NCI-H446 (cell line): ENCODE measurements at regions not wholly inside any gene's neighbourhood (a gene's known extent, or its start where the extent isn't known, plus 50 kb on each side); places are given as distances from the start of the nearest gene placed in this dataset.

Experiments used
- DNase-seq, 2 experiments: peaks; one replicate each; lab custom pipeline; 2025; lab: John Stamatoyannopoulos, UW

DNA sequence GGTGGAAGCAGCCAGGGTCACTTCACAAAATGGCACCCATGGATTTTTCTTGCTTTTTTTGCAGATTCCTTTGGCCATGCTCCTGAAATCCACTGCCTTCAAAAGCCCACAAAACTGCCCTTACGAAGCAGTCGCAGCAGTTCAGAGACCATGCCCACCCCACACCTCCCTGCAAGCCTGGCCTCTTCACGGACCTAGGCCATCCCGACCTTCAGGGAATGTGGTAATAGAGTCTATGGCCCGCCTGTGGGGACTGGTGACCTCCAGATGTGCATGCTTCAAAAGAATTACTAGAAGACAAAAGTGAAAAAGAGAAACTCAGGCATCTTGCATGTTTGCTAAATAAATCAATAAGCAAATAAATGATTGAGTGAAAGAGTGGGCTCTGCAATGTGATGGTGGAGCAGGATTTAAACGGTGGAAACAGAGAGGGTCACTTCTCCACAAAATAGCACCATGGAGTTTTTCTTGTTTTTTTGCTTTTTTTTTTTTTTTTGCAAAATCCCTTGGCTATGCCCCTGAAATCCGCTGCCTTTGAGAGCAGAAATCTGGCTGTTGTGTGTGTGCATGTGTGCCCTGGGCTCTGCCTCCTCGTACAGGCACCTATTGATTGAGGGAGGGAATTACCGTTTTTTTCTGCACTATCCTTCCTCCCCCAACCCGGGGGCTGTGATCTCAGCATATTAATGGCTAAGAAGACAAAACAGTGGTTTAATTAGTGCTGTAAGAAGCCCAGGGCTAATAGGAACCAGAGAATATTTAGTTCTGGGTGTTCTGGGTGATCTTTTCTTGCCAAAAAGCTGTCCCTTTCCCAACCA is 107.4 kb downstream of the PXDC1 start:
- no peak for DNase-seq

DNA sequence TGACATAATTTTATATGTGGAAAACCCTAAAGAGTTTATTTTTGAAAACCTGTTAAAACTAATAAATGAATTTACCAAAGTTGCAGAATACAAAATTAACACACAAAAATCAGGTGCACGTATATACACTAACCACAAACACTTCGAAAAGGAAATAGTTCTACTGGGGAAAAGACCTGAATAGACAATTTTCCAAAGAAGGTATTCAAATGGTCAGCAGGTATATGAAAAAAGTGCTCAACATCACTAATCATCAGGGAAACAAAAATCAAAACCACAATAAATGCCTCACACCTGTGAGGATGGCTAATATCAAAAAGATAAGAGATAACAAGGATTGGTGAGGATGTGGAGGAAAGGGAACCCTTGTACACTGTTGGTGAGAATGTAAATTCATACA is 110.6 kb downstream of the PXDC1 start:
- no peak for DNase-seq

DNA sequence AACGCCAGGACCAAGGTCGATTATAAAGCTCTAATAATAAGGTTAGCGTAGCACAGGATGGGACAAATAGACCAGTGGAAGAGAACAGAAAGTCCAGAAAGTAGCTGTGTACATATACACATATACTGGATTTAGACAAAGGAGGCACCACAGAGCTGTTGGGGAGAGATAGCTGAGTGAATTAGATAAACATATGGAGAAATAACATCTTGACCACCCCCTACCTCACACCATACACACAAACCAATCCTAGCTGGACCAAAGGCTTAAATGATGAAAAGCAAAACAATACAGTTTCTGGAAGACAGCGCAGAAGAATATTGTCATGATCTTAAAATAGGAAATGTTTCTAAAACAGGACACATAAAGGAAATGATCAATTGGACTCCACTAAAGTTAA is 112.9 kb downstream of the PXDC1 start:
- DNase-seq, result no peak

DNA sequence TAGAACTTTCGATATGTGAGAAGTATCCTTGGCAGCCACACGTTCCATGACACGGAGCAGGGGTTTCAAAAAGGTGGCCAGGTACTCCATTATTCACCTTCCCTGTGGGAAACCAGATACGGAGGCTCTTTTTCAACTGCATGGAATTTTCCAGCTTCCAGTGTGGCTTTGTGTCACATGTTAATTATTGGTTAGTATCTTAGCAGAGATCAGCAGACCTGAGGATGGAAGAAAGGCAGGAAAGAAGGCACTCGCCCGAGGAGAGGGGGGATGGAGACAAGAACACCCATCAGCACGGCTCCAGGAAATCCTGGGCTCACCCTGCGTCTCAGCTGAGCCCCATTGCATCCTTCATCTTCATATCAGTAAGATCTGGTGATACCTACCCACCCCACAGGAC is 115.5 kb downstream of the PXDC1 start:
- no peak for DNase-seq

DNA sequence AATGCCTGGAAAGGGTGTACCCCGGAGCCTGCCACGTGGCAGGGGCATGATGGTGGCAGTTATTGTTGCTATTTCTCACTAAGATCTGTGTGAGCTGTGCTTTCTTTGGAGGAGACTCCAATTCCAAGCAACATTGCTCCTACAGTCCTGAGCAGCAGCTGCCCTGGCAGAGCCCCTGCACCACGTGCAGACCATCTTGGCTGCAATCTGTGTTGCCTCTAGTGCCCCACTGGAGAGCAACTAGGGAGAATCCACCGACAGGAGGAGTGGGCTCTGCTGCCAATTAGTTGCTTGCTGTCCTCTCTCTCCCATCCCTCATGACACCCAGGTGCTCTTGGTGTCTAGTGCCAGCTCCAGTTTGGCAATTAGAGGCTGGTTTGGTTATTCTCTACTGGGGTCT is 116.0 kb downstream of the PXDC1 start:
- no peak for DNase-seq

DNA sequence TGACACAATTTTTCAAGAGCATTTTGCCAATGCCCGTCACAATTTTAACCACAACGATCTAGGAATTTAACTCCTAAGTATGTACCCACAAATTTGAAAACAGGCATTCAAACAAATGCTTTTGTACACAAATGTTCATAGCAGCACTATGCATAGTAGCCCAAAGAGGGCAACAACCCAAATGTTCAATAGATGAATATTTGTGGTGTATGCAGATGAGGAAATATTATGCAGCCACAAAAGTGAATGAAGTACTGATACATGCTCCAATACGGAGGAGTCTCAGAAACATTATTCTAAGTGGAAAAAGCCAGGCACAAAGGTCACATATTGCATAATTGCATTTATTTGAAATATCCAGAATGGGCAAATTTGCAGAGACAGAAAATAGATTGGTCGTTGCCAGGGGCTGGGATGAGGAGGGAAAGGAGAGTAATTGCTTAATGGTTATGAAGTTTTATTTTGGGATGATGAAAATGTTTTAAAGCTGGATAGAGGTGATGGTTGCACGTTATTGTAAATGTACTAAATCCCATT is 117.2 kb downstream of the PXDC1 start:
- DNase-seq, result no peak

DNA sequence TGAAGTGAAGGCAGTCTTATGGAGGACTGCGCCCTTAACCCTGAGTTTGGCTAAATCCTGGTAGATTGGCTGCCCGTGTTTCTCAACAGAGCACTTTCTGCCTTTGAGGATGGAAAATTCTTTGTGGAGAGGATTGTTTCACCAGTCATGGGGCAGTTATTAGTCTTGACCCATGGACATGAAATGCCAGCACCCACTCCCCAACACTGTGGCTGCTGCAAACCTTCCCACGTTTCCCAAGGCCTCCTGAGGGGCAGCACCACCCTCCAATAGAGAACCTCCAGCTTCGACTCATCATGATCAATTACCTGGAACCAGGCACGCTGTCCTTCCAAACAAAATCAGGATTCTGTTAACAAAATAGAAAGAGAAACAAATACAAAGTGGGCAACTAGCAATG is 117.8 kb downstream of the PXDC1 start:
- no peak for DNase-seq

DNA sequence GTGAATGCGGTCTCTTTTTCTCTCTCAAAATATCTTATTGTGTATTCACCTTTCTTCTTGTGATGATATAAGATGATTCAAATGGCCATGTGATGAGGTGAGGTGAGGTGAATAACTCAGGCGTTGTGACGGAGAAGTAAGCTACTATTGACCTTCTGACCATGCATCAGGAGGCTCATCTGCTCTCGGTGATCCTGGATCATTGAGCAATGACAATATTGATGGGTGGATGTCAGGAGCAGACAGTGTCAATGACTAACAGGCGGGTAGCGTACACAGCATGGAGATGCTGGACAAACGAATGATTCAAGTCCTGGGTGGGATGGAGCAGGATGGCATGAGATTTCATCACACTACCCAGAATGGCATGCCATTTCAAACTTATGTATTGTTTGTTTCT is 119.6 kb downstream of the PXDC1 start:
- DNase-seq, result no peak

DNA sequence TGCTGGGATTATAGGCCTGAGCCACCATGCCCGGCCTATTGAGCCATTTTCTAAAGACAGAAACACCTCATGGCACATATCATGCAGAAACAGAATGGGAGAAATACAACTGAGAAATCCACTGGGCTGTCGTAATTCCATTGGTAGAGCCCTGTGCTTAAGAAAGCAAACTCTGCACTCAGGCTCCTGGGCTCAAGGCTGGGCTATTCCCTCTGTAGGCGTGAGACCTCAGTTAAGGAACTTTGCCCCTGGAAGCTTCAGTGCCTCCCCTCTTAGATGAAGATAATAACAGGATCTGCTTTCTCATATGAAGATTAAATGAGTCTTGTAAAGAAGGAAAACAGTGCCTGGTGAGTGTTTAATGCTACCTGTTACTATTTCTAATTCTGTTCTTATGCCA is 120.3 kb downstream of the PXDC1 start:
- DNase-seq, result no peak

DNA sequence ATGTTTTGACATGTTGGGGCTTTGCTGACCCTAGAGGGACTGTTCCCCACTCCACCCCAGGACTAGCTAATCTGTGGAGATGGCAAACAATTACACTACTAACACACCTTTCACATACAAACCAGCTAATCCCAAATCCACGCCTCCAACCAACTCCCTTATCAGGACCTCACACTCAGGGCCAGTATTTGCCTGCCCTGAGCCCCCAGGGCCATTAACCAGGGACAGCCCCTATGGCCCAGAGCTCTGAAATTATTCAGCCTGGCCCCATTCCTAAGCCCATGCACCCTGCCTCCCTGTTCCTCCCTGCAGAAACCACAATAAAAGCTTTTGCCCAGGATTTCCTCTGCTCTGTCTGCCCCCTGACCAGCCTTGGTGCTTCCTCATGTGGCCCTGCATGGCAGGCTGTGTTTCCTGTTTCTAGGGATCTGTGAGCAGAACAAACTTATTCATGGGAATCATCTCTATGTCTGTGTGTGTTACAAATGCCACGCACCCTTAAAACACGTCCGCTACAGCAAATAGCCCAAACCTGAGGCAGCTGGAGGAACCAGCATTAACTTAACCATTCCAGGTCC is 121.2 kb downstream of the PXDC1 start:
- no peak for DNase-seq

DNA sequence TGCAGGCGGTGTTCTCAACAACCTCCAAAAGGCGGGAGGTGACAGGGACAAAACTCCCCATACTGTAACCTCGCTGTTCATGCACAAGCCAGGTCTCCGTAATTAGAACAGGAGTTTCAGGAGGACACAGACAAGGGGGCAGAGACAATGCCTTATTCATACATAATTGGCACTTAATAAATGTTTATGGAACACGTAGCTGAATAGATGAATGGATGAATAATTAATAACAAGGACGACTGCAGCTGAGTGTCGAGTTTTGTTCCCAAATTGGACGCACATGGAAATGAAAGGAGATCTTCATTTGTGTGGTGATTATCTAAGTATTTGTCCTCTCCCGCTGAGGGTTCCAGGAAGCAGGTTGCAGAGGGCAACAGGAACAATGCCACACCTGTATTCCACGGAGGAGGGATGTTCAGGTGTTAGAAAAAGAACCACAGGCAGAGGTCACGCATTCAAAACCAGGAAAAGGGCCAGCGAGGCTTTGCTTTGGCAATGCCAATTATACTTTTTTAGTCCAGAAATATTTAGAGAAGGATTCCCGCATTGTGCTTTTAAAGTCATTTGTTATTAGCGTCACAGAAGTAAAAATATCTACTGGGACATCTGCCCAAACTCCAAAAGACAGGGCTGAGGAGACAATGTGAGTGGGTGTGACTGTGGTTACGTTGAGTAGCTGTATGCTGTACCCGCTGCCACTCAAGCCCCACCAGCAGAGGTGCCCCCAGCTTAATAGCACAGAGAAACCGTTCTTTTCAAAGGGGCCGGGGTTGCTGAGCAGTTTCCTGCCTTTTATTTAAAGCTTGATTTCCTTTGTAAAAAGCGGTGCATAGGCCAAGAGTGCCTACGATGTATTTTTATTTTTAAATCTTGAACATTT is 123.3 kb downstream of the PXDC1 start:
- no peak for DNase-seq

DNA sequence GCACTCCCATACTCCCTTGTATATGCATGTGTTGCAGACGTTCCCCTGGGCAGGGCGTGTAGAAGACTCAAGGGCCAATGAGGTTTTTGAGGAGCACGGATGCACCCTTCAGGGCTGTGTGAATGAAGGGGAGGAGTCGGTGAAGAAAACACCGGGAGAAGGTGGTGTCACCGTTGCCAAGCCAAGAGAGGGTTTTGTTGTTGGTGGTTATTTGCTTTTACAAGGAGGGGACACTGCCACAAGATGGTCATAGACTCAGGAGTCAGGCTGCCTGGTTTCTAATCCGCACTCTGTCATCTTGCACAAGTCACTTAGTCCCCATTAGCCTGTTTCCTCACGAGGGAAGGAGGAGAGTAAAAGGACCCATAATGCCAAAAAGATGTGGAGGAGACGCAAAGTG is 124.0 kb downstream of the PXDC1 start:
- no peak for DNase-seq

DNA sequence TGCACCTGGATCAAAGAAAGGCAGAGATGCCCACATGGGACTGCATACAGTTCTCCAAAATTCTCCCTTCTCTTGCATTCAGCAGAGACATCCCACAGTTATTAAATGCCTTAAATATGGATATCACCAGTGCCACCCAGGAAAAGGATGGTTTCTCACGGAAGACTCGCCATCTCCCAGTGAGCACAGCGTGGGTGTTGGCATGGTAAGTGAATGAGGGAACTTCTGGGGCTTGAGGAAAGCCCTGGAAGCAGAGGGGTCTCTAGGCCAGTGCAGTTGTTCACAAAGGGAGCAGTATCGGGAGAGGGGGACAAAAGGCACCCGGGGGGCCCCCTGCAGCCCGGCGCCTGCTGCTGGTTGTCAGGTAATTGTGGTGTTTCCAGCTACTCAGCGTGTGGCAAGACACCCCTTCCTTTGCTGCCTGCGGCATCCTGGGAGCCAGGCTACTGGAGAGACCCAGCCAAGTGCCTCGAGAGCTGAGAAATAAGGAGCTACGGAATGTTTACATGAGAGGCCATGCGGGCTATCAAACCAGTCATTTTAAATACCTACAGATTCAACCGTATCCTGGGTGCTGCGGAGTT is 125.4 kb downstream of the PXDC1 start:
- DNase-seq, result no peak

DNA sequence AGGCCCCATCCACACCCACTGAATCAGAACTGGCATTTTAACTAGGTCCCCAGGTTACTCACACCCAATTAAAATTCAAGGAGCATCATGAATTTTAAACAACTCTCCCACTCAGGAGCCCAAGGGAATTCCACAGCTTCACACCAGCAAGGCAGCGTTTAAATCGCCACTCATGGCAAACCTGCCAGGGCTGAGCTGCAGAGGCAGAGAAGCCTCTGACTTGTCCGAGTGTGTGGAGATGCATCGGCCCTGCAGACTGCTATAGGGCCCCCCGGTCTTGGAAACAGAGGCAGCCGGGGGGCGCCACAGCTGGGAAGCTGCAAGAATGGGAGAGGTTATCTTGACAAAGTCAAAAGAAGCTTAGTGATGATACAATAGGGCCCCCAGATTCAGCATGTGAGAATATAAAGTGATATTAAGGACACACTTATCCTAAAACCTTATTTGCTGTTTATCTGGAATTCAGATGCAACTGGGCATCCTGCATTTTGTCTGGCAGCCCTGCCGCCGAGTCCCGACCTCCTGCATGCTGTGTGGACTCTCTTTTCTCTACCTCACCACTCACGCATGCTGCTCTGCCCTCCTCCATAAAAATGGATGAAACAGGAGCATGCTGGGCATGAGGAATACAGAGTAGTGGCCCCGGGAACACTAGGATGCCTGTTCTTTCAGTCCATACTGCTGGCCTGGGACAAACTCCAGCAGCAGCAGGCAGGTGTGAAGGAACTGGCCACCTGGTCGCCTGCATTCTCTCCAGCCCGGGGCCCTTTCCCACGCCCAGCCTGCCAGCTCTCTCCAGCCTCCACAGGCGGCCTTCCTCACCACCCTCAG is 126.1 kb downstream of the PXDC1 start:
- DNase-seq, result no peak

DNA sequence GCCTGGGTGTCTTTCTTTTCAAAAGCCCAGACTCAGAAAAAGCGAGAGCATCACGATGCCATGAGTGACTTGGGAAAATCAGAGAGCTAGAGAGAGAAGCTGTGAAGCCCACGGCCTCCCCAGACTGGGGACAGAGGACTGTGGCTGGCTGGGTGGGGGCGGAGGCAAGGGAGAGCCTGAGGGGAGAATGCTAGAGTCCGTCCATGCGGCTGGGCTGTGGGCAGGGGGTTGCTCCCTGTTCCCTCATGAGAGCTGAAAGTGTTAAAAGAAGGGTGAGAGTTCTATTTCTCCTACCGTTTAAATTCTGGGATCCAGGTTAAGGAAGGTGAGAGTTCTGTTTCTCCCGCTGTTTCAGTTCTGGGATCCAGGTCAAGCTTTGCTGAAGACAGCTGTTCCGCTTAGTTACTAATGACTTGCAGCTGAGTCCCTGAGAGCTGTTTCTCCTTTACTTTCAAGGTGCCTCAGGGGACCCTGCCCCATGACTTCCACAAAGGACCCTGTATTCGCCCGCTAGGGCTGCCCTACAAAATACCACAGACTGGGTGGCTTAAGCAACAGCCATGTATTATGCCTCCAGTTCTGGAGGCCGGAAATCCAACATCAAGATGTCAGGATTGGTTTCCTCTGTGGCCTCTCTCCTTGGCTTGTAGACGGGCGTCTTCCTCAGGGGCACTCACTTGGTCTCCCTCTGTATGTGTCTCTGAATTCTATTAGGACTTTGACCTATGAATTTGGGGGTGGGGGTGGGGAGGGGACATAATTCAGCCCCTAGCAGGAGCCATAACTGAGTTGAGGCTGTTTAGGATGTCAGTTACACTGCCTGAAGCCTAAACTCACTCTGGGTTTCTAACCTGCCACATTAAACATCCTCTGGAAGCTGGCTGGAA is 127.0 kb downstream of the PXDC1 start:
- DNase-seq, result no peak

DNA sequence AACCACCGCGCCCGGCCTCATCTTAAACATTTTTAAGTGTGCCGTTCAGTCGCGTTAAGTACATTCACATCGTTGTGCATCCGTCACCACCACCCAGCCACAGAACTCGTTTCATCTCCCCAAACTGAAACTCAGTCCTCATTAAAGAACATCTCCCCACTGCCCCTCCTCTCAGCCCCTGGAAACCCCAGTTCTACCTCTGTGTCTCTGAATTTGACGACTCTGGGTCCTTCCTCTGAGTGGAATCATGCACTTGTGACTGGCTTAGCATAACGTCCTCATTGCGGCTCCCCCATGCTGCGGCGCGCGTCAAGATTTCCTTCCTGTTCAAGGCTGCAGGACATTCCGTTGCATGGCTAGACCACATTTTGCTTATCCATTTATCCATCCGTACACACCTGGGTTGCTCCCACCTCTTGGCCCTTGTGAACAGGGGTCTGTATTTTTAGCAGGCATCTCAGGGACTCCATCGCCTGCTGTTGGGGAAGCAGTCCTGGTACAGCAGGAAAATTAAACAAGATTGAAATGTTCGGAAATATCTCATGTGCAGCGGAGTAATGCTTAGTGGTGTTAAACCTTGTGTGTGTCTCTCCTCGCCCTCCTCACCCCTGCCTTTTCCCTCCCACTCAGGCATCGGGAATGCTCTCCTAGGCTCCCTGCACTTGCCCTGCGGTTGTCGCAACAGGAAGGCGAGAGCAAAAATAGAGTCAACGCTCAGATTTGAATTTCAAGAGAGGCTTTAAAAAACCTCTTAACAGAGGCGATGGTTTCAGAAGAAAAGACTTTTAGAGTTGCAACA is 127.9 kb downstream of the PXDC1 start:
- DNase-seq, result no peak

DNA sequence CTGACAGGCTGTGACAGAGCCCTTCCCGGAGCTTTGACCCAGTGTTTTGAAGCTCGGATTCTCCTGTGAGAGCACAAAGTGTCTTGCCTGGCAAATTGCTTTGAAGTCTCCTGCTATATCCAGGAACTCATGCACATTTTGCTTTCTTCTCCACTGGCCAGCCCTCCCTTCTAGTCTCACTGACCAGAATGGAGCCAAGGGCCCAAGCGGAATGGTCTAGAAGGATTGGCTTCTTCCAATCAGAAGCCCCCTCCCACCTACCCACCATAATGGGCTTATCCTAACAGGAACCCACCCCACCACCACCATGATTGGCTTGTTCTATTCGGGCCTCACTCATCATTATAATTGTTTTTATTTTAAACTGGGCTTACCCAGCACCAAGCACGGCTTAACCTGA is 130.1 kb downstream of the PXDC1 start:
- DNase-seq, result no peak

DNA sequence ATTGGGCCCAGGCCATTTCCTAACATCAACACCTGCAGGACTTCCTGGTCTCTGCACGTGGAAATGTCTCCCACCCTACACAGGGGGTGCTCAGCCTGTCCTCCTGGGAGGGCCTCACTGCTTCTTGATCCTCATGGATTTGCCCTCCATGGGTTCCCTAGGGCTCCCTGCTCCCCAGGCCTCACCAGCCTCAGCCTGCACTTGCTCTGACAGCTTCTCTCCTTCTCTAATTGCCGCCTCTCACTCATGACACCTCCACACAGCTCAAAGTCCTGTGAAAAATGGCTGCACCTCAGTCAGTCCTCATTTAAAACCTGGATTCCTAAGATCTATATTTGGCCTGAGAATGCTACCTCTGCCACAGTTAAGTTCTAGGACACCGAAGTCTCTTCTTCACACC is 130.6 kb downstream of the PXDC1 start:
- no peak for DNase-seq

DNA sequence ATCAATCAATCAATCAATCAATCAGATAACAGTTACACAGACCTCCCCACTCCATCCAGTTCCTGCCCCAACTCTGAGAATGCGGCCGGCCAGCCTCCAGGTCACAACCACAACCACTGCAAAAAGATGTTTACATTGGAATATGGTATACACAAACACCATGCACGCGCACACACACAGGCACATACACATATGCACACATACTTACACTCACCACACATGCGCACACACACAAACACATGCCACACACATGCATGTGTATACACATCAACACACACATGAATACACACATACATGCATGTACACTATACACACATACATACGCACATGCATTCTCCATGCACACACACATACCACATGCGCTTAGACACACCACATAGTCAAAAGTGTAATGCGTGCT is 131.1 kb downstream of the PXDC1 start:
- no peak for DNase-seq

DNA sequence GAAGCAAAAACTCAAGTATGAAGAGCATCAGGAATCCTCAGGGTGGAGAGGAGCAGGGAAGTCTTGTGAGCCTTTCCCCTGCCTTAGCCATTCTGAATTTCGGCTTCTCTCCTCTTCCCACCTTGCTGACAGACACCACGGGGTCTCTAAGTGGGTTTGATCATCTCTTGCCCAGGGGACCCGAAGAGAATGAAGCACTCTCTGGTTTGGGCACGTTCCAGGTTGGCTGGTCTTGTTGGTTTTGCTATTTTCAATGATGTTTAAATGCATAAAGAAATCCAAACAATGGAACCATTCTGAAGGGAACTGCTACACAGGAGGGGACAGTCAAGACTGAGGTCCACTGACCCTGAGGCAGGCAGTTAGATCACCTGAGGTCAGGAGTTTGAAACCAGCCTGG is 131.7 kb downstream of the PXDC1 start:
- no peak for DNase-seq
